ENCODE measurements at regions not wholly inside any gene's neighbourhood (a gene's known extent, or its start where the extent isn't known, plus 50 kb on each side); places are given as distances from the start of the nearest gene placed in this dataset.

- no peaks in the 10 kb centered on the region for H3K27me3 ChIP-seq (ENCODE audit: insufficient read depth, low read length, poor library complexity, severe bottlenecking)
- no peaks in the 10 kb centered on the region for H3K36me3 ChIP-seq (ENCODE audit: insufficient read depth, low read length)
- H3K9ac ChIP-seq (ENCODE audit: low read depth, low read length, poor library complexity, severe bottlenecking), result no peak overlapping the region
- no peaks in the 10 kb centered on the region for H3F3A ChIP-seq (ENCODE audit: low read depth)
- H4K20me1 ChIP-seq (ENCODE audit: insufficient read depth, low read length, poor library complexity, severe bottlenecking), result no peaks in the 10 kb centered on the region
- no peak overlapping the region for H2AFZ ChIP-seq (ENCODE audit: low read length)
- H3K9me3 ChIP-seq (ENCODE audit: insufficient read depth, low read depth, low read length), result no peaks in the 10 kb centered on the region
- no peaks in the 10 kb centered on the region for H3K9me2 ChIP-seq (replicated peaks; ENCODE audit: low read depth, low read length)
- no peaks in the 10 kb centered on the region for H3K4me1 ChIP-seq (ENCODE audit: insufficient read depth, low read length, poor library complexity, severe bottlenecking)
- H3K79me2 ChIP-seq (ENCODE audit: insufficient read depth, low read length), result no peaks in the 10 kb centered on the region
- no peak for TF ChIP-seq EZH2phosphoT487 (IDR thresholded peaks at IDR 0.05; ENCODE audit: borderline replicate concordance)
- TF ChIP-seq CTCF (conservative IDR thresholded peaks at IDR 0.05; ENCODE audit: low read length), result no peak
- H3K4me3 ChIP-seq (ENCODE audit: low read length, poor library complexity, severe bottlenecking), result no peak overlapping the region
- no peak overlapping the region for H3K4me2 ChIP-seq (ENCODE audit: low read depth, low read length, poor library complexity, severe bottlenecking)
Measured at GRCh38 chr20:21933526-21933925, 228.1 kb downstream of the PAX1 start.

GRCh38 chr20:21921251-21921650 is 215.8 kb downstream of the PAX1 start:
- no peaks in the 10 kb centered on the region for H3K4me1 ChIP-seq (ENCODE audit: insufficient read depth, low read length, poor library complexity, severe bottlenecking)
- H3K4me2 ChIP-seq (ENCODE audit: low read depth, low read length, poor library complexity, severe bottlenecking), result no peak overlapping the region
- TF ChIP-seq EZH2phosphoT487 (IDR thresholded peaks at IDR 0.05; ENCODE audit: borderline replicate concordance), result no peak
- no peak for TF ChIP-seq CTCF (conservative IDR thresholded peaks at IDR 0.05; ENCODE audit: low read length)
- no peaks in the 10 kb centered on the region for H3K36me3 ChIP-seq (ENCODE audit: insufficient read depth, low read length)
- no peaks in the 10 kb centered on the region for H3K9me2 ChIP-seq (replicated peaks; ENCODE audit: low read depth, low read length)
- H4K20me1 ChIP-seq (ENCODE audit: insufficient read depth, low read length, poor library complexity, severe bottlenecking), result no peaks in the 10 kb centered on the region
- no peaks in the 10 kb centered on the region for H3F3A ChIP-seq (ENCODE audit: low read depth)
- H3K9ac ChIP-seq (ENCODE audit: low read depth, low read length, poor library complexity, severe bottlenecking), result no peak overlapping the region
- H3K27me3 ChIP-seq (ENCODE audit: insufficient read depth, low read length, poor library complexity, severe bottlenecking), result no peaks in the 10 kb centered on the region
- H3K79me2 ChIP-seq (ENCODE audit: insufficient read depth, low read length), result no peaks in the 10 kb centered on the region
- H2AFZ ChIP-seq (ENCODE audit: low read length), result no peak overlapping the region
- no peak overlapping the region for H3K4me3 ChIP-seq (ENCODE audit: low read length, poor library complexity, severe bottlenecking)
- no peaks in the 10 kb centered on the region for H3K9me3 ChIP-seq (ENCODE audit: insufficient read depth, low read depth, low read length)

- no peak overlapping the region for H2AFZ ChIP-seq (ENCODE audit: low read length)
- no peak overlapping the region for H3K4me3 ChIP-seq (ENCODE audit: low read length, poor library complexity, severe bottlenecking)
- no peaks in the 10 kb centered on the region for H3K79me2 ChIP-seq (ENCODE audit: insufficient read depth, low read length)
- no peak overlapping the region for H3K4me2 ChIP-seq (ENCODE audit: low read depth, low read length, poor library complexity, severe bottlenecking)
- no peaks in the 10 kb centered on the region for H3K4me1 ChIP-seq (ENCODE audit: insufficient read depth, low read length, poor library complexity, severe bottlenecking)
- H3K36me3 ChIP-seq (ENCODE audit: insufficient read depth, low read length), result no peaks in the 10 kb centered on the region
- no peaks in the 10 kb centered on the region for H3K27me3 ChIP-seq (ENCODE audit: insufficient read depth, low read length, poor library complexity, severe bottlenecking)
- TF ChIP-seq EZH2phosphoT487 (IDR thresholded peaks at IDR 0.05; ENCODE audit: borderline replicate concordance) (no peak), CTCF (conservative IDR thresholded peaks at IDR 0.05; ENCODE audit: low read length) (no peak)
- no peak overlapping the region for H3K9ac ChIP-seq (ENCODE audit: low read depth, low read length, poor library complexity, severe bottlenecking)
- no peaks in the 10 kb centered on the region for H3F3A ChIP-seq (ENCODE audit: low read depth)
- H4K20me1 ChIP-seq (ENCODE audit: insufficient read depth, low read length, poor library complexity, severe bottlenecking), result no peaks in the 10 kb centered on the region
- H3K9me3 ChIP-seq (ENCODE audit: insufficient read depth, low read depth, low read length), result no peaks in the 10 kb centered on the region
- no peaks in the 10 kb centered on the region for H3K9me2 ChIP-seq (replicated peaks; ENCODE audit: low read depth, low read length)
Measured at GRCh38 chr20:21920211-21920610, 214.7 kb downstream of the PAX1 start.

Data from Loucy (cell line).